ENCODE measurements at regions not wholly inside any gene's neighbourhood (a gene's known extent, or its start where the extent isn't known, plus 50 kb on each side); places are given as distances from the start of the nearest gene placed in this dataset.

DNA sequence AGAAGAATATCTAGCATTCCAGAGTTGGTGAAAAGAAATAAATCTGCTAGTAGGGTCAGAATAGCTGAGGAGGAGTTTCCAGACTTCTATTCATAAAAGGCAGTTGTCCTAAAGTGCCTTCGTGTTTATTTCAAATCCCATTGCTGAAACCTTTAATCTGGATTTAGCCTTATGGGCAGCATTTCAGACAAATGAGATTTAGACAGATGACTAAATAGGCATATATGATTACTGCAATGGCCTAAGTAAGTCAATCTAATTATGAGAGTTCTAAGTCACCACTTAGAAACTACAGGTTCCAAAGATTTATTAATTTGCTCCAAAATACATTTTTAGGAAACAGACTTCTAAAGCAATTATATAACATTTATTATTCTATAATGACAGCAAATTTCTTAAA is 368.7 kb downstream of the LIG4 start:
- Histone ChIP-seq H3K27ac (no peak overlapping the region), H3K4me3 (no peak overlapping the region), H3K27me3 (no peaks in the 10 kb centered on the region), H3K4me1 (no peaks in the 10 kb centered on the region), H3K9me3 (no peaks in the 10 kb centered on the region), H3K36me3 (no peaks in the 10 kb centered on the region)
- WGBS, result 78% methylated on average over 1 of the region's 1 CpG
- no peak for DNase-seq (ENCODE audit: low spot score in 2 of 2)
- no peak for TF ChIP-seq POLR2A (IDR thresholded peaks at IDR 0.05)
- TF ChIP-seq, protein P1, sequence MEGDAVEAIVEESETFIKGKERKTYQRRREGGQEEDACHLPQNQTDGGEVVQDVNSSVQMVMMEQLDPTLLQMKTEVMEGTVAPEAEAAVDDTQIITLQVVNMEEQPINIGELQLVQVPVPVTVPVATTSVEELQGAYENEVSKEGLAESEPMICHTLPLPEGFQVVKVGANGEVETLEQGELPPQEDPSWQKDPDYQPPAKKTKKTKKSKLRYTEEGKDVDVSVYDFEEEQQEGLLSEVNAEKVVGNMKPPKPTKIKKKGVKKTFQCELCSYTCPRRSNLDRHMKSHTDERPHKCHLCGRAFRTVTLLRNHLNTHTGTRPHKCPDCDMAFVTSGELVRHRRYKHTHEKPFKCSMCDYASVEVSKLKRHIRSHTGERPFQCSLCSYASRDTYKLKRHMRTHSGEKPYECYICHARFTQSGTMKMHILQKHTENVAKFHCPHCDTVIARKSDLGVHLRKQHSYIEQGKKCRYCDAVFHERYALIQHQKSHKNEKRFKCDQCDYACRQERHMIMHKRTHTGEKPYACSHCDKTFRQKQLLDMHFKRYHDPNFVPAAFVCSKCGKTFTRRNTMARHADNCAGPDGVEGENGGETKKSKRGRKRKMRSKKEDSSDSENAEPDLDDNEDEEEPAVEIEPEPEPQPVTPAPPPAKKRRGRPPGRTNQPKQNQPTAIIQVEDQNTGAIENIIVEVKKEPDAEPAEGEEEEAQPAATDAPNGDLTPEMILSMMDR (IDR thresholded peaks at IDR 0.05), result no peak
- no peak for TF ChIP-seq POLR2AphosphoS5 (IDR thresholded peaks at IDR 0.05)
- TF ChIP-seq EP300 (IDR thresholded peaks at IDR 0.05), result no peak

DNA sequence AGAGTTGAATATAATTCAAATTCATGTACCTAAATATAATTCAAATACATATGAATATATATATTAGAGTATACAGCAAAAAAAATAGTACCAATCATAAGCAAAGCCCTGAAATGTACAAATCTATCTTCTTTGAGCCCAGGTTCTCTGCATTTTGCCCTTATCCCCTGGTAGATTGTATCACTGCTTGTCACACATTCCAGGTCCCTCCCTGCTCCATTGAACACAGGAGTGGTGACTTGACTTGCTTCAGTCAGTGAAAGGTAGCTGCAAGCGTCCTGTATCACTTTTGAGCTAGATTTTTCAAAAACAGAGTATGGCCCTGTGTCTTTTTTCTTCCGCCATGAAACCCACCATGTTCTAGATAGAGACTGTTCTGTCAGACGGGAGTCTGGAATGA is 369.4 kb downstream of the LIG4 start:
- no peaks in the 10 kb centered on the region for H3K27me3 ChIP-seq
- H3K4me1 ChIP-seq, result no peaks in the 10 kb centered on the region
- H3K27ac ChIP-seq, result no peak overlapping the region
- no peaks in the 10 kb centered on the region for H3K9me3 ChIP-seq
- DNase-seq (ENCODE audit: low spot score in 2 of 2), result no peak
- 72% methylated on average over 3 of the region's 3 CpGs for WGBS
- H3K4me3 ChIP-seq, result no peak overlapping the region
- H3K36me3 ChIP-seq, result no peaks in the 10 kb centered on the region
- TF ChIP-seq, protein P1 (IDR thresholded peaks at IDR 0.05), result no peak
- TF ChIP-seq EP300 (IDR thresholded peaks at IDR 0.05) (no peak), POLR2AphosphoS5 (IDR thresholded peaks at IDR 0.05) (no peak), POLR2A (IDR thresholded peaks at IDR 0.05) (no peak)

DNA sequence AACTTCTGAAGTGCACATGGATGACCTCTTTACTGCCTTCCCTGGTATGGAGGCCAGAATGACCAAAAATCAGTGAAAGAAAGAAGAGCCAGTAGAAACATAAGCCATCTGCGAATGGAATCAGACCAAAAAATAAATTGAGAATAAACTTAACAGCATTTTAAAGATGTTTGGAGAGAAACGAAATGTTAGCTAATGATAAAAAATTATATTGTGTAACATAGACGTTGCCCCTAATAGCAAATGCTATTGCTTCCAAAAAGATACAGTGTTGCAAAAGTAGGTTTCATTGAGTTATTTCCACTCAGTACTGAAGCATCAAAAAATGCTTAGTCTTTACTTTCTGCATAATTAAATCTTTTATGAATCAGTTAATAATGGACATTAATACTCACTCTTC is 371.7 kb downstream of the LIG4 start:
- no peak overlapping the region for H3K27ac ChIP-seq
- 85% methylated on average over 3 of the region's 3 CpGs for WGBS
- no peaks in the 10 kb centered on the region for H3K27me3 ChIP-seq
- H3K9me3 ChIP-seq, result no peaks in the 10 kb centered on the region
- H3K36me3 ChIP-seq, result no peaks in the 10 kb centered on the region
- TF ChIP-seq, protein P1 (IDR thresholded peaks at IDR 0.05), result no peak
- no peak for TF ChIP-seq POLR2A (IDR thresholded peaks at IDR 0.05)
- TF ChIP-seq EP300 (IDR thresholded peaks at IDR 0.05), result no peak
- no peak for TF ChIP-seq POLR2AphosphoS5 (IDR thresholded peaks at IDR 0.05)
- H3K4me1 ChIP-seq, result no peaks in the 10 kb centered on the region
- H3K4me3 ChIP-seq, result no peak overlapping the region
- no peak for DNase-seq (ENCODE audit: low spot score in 2 of 2)

DNA sequence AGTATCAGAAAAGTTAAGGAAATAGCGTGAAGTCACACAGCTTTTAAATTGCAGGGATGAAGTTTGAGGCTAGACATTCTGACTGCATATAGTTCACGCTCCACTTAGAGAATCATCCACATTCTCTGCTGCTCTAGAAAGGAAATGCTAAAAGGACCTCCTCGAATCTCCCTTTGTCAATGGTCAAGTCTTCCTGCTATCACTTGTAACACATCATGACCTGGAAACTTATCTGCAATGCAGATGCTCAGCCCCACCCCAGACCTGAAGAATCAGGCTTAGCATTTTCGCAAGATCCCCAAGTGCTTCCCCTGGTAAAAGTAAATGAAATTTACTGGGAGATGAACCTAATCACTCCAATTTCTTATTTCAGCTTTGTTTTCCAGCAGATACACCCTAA is 372.1 kb downstream of the LIG4 start:
- TF ChIP-seq EP300 (IDR thresholded peaks at IDR 0.05) (no peak), POLR2AphosphoS5 (IDR thresholded peaks at IDR 0.05) (no peak), POLR2A (IDR thresholded peaks at IDR 0.05) (no peak)
- TF ChIP-seq, protein P1 (IDR thresholded peaks at IDR 0.05), result no peak
- Histone ChIP-seq H3K4me1 (no peaks in the 10 kb centered on the region), H3K27me3 (no peaks in the 10 kb centered on the region), H3K27ac (no peak overlapping the region), H3K4me3 (no peak overlapping the region), H3K9me3 (no peaks in the 10 kb centered on the region), H3K36me3 (no peaks in the 10 kb centered on the region)
- WGBS, result 74% methylated on average over 4 of the region's 4 CpGs
- DNase-seq (ENCODE audit: low spot score in 2 of 2), result no peak

DNA sequence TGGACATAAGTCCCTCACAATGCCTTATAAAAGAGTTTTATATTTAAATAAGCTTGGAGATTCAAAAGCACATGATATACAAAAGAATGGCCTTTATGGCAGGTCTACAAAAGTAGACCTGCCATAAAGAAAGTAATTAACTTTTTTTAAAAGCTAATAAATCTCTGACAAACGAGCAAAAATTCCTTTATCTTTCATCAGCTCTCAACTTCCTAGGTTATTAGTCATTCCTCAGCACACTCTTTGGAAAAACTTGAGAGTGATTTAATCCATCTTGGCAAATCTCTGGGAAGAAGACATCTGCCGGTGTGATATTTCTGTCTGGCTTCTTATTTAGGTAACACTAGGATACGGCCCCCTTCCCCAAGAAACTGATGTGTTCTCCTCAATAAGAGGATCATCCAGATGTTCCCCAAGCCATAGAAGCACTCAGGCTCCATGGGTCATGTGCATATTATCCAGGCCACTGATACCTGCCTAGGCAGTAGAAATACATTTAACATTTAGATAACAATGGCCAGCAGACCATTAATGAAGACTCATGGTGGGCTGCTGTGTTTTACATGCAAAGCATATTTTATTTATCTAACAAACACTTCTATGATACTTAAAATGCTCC is 372.7 kb downstream of the LIG4 start:
- Histone ChIP-seq H3K36me3 (no peaks in the 10 kb centered on the region), H3K4me1 (no peaks in the 10 kb centered on the region), H3K9me3 (no peaks in the 10 kb centered on the region), H3K27ac (no peak overlapping the region), H3K4me3 (no peak overlapping the region), H3K27me3 (no peaks in the 10 kb centered on the region)
- DNase-seq (ENCODE audit: low spot score in 2 of 2), result no peak
- TF ChIP-seq, protein P1 (IDR thresholded peaks at IDR 0.05), result no peak
- no peak for TF ChIP-seq POLR2AphosphoS5 (IDR thresholded peaks at IDR 0.05)
- TF ChIP-seq EP300 (IDR thresholded peaks at IDR 0.05), result no peak
- no peak for TF ChIP-seq POLR2A (IDR thresholded peaks at IDR 0.05)
- 18% methylated on average over 3 of the region's 3 CpGs for WGBS
